Lower leg skin (tissue), 3 donors: ENCODE measurements at regions not wholly inside any gene's neighbourhood (a gene's known extent, or its start where the extent isn't known, plus 50 kb on each side); places are given as distances from the start of the nearest gene placed in this dataset.

Experiments
- POLR2A ChIP-seq, 2 donors: fragments of 450-650 bp; IDR thresholded peaks; one replicate each; pipeline ENCODE4 v1.6.1; 2016 to 2017; ENCODE audit warnings: antibody characterized with exemption in 2 of 2, mild to moderate bottlenecking in 1 of 2, moderate library complexity in 1 of 2
- TF ChIP-seq, protein P1 (sequence below), 3 donors: fragments of 450-650 bp; IDR thresholded peaks; one replicate each; pipeline ENCODE4 v1.5.1; 2016; ENCODE audit warnings: antibody characterized with exemption in 3 of 3, mild to moderate bottlenecking in 3 of 3, moderate library complexity in 2 of 3

DNA sequence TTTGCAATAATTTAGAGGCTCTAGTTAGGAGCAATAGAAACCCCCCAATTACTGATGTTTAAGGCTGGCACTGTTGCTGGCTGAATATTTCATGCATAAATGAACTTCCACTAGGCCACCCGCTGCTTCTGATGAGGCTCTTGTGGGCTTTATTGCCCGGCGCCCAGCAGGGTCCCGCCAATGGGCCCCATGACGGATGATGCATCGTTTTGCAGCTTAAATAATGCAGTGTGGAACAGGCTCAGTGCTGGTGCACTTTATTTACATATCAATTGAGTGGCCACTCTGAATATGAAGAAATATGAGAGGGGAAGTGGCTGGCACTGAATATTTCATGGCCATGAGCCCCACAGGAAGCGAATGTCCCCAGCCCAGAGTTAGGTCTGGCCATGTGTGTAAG, 155.3 kb upstream of the MAFB start:
- TF ChIP-seq, protein P1, sequence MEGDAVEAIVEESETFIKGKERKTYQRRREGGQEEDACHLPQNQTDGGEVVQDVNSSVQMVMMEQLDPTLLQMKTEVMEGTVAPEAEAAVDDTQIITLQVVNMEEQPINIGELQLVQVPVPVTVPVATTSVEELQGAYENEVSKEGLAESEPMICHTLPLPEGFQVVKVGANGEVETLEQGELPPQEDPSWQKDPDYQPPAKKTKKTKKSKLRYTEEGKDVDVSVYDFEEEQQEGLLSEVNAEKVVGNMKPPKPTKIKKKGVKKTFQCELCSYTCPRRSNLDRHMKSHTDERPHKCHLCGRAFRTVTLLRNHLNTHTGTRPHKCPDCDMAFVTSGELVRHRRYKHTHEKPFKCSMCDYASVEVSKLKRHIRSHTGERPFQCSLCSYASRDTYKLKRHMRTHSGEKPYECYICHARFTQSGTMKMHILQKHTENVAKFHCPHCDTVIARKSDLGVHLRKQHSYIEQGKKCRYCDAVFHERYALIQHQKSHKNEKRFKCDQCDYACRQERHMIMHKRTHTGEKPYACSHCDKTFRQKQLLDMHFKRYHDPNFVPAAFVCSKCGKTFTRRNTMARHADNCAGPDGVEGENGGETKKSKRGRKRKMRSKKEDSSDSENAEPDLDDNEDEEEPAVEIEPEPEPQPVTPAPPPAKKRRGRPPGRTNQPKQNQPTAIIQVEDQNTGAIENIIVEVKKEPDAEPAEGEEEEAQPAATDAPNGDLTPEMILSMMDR (IDR thresholded peaks at IDR 0.05) = no peak
- TF ChIP-seq POLR2A (IDR thresholded peaks at IDR 0.05) = no peak
